ENCODE measurements at regions not wholly inside any gene's neighbourhood (a gene's known extent, or its start where the extent isn't known, plus 50 kb on each side); places are given as distances from the start of the nearest gene placed in this dataset.

- ChIA-PET POLR2A (no interaction called here), CTCF (no interaction called here)
- no peak for TF ChIP-seq CTCF (IDR thresholded peaks at IDR 0.05; ENCODE audit: control extremely low read depth, extremely low read depth, low read depth, missing control alignments)
- no peak for DNase-seq (ENCODE audit: extremely low spot score)
Observed at GRCh38 chr1:228876187-228876586, 140.9 kb downstream of the RHOU start.

- CTCF ChIA-PET: interaction anchor here (1.9 kb wide), 1 partner anchor 10 kb away, joined by 4 read pairs; no protein-coding TSS in a partner anchor
- DNase-seq (ENCODE audit: extremely low spot score): no peak
- TF ChIP-seq CTCF (IDR thresholded peaks at IDR 0.05; ENCODE audit: control extremely low read depth, extremely low read depth, low read depth, missing control alignments): no peak
- POLR2A ChIA-PET: no interaction called here
Observed at GRCh38 chr1:228879164-228879563, 143.9 kb downstream of the RHOU start.

- DNase-seq (ENCODE audit: extremely low spot score): no peak
- TF ChIP-seq CTCF (IDR thresholded peaks at IDR 0.05; ENCODE audit: control extremely low read depth, extremely low read depth, low read depth, missing control alignments): no peak
- ChIA-PET POLR2A (no interaction called here), CTCF (interaction anchor here (0.8 to 1.7 kb wide), 4 partner anchors 8 to 12 kb away, joined by 3 to 4 read pairs (median 3); no protein-coding TSS in a partner anchor)
Observed at GRCh38 chr1:228882041-228882770, 146.9 kb downstream of the RHOU start.

GRCh38 chr1:228882771-228883450 lies 147.6 kb downstream of the RHOU start:
- DNase-seq (ENCODE audit: extremely low spot score): no peak
- ChIA-PET CTCF (interaction anchor here (0.9 to 1.7 kb wide), 4 partner anchors 10 to 196 kb away, joined by 3 to 4 read pairs (median 3); no protein-coding TSS in a partner anchor), POLR2A (no interaction called here)
- TF ChIP-seq CTCF (IDR thresholded peaks at IDR 0.05; ENCODE audit: control extremely low read depth, extremely low read depth, low read depth, missing control alignments): no peak

- CTCF ChIA-PET: interaction anchor here (0.9 to 1.2 kb wide), 2 partner anchors 12 to 195 kb away, joined by 3 read pairs; no protein-coding TSS in a partner anchor
- POLR2A ChIA-PET: no interaction called here
- no peak for TF ChIP-seq CTCF (IDR thresholded peaks at IDR 0.05; ENCODE audit: control extremely low read depth, extremely low read depth, low read depth, missing control alignments)
- no peak for DNase-seq (ENCODE audit: extremely low spot score)
Observed at GRCh38 chr1:228883535-228883934, 148.3 kb downstream of the RHOU start.

GRCh38 chr1:228884196-228884595 lies 148.9 kb downstream of the RHOU start:
- DNase-seq (ENCODE audit: extremely low spot score): no peak
- no peak for TF ChIP-seq CTCF (IDR thresholded peaks at IDR 0.05; ENCODE audit: control extremely low read depth, extremely low read depth, low read depth, missing control alignments)
- ChIA-PET CTCF (interaction anchor here (1.2 kb wide), 1 partner anchor 195 kb away, joined by 3 read pairs; no protein-coding TSS in a partner anchor), POLR2A (no interaction called here)
